Hematopoietic multipotent progenitor cell (in vitro differentiated cells): ENCODE measurements at regions not wholly inside any gene's neighbourhood (a gene's known extent, or its start where the extent isn't known, plus 50 kb on each side); places are given as distances from the start of the nearest gene placed in this dataset.

Experiments
- DNase-seq, 3 donors: peaks; one replicate each; pipeline ENCODE4 v3.0.0-alpha.2; 2011 to 2015; ENCODE audit warnings: low read depth in 2 of 3, low spot score in 2 of 3

DNA sequence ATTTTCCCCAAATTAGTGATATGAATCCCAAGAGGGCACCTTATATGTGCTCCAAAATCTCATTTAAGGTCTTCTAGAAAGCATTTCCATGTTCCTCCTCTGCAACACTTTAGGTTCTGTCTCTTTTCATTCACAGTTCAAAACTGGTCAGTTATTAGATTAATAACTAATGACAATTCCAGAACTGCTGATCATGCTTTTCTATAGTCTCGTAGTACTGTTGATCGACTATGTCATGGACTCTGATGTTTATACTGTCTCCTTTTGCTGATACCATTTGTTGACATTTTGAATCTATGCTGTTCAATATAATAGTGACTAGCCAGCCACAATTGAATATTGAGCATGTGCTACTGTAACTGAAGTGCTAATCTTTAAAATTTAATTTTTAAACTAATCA is 728.3 kb downstream of the LRFN5 start:
- no peak for DNase-seq

- no peak for DNase-seq
Observed at GRCh38 chr14:42323426-42323825, 716.8 kb downstream of the LRFN5 start.

- no peak for DNase-seq
Observed at GRCh38 chr14:42322531-42323284, 716.0 kb downstream of the LRFN5 start.

GRCh38 chr14:42319996-42320395 is 713.3 kb downstream of the LRFN5 start:
- no peak for DNase-seq

- no peak for DNase-seq
Observed at GRCh38 chr14:42316693-42317092, 710.0 kb downstream of the LRFN5 start.

DNA sequence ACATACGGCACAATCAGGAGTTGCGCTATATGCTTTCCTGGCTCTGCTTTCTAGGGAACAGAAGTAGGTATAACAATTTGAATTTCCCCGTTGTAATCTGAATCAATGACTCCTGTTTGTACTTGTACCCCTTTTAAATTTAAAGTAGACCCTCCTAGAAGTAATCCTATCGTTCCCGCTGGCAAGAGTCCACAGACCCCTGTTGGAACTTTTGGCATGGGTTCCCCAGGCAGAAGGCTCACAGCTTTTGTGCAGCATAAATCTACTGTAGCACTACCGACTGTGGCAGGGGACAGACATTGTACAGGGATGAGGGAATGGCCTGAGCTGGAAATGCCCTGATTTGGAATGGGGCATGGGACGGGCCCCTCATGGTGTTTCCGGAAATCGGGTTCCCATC is 705.2 kb downstream of the LRFN5 start:
- DNase-seq = no peak

GRCh38 chr14:42307239-42307825 is 700.7 kb downstream of the LRFN5 start:
- DNase-seq = no peak

DNA sequence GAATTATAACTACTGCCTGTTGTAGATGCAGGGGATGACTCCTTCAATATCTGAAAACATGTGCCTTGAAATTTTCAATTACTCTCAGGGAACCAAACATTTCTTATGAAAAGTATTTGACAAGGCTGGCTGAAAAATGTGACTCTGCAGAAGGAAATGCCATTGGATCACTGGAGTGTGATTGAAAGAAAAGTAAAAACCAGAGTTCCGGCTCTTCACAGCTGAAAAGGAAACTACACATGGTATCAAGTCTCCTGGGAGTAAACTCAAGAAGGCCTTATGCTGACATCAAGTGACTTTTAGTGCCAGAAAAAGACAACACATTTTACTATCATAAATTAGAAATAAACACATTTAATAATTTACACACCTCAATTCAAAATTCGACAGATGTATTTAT is 693.0 kb downstream of the LRFN5 start:
- DNase-seq = no peak

DNA sequence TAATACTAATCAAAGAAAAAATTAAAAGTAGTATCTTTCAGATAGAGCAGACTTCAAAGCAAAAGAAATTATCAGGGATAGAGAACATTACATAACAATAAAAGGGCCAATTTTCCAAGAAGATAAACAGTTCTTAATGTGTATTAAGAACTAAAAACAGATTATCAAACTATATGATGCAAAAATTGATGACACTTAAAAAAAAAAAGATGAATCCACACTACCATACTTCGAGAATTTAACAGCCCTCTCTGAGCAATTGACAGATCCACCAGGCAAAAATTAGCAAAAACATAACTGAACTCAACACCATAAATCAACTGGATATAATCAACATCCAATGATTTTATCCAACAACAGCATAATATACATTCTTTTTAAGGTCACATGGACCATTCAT is 686.5 kb downstream of the LRFN5 start:
- DNase-seq = no peak

- no peak for DNase-seq
Observed at GRCh38 chr14:42277840-42278239, 671.2 kb downstream of the LRFN5 start.

DNA sequence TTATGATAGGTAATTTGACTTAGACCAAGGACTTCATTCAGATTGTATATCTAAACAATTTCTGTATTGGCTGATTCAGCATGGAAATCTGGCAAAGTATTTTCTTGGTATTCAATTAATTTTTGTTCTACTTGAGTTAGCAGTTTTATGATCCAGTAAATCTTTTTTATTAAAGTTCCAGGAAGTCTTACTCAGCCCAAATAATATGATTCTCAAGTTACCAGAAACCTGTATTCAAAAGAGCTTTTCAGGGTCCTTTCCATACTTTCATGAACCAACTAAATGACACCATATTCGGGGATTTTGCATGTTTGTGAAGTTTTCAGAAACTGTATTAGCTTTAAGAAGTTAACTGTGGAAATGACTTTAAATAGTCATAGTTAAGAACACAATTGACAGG is 662.6 kb downstream of the LRFN5 start:
- no peak for DNase-seq

GRCh38 chr14:42248131-42248530 is 641.5 kb downstream of the LRFN5 start:
- no peak for DNase-seq

DNA sequence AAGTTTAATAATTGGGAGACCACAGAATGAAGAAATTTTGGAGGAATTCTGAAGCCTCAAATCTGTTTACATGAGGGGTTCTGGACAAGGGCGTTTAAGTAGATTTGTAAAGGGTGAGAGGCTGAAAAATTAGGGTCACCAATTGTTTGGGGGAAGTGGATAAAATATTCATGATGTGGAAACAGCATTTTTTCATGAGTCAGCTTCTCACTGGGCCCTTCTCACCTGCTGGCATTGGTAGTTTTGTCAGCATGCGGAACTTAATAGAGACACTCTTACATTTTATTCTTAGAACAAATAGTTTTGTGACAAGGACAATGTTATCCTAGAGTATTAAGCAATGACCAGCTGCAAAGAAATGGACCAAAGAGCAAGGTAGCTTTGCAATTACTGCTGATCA is 634.4 kb downstream of the LRFN5 start:
- DNase-seq = no peak

DNA sequence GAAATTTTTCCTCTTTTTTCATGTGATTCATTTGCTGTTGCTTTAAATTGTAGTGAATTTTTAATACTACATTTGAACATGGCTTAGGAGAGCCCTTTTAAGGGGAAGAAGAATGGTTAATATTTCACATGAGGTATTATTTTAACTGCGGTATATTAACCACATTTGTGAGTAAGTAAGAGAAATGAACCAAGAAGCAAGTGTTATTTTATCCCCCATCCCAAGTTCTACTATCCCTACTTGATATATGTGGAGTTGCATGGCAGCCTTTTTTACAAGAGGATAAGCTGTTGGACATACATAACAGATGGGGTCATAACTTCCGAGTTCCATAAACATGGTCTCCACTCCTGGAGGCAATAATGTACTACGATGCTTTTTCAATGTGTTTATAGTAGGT is 623.3 kb downstream of the LRFN5 start:
- DNase-seq = no peak

DNA sequence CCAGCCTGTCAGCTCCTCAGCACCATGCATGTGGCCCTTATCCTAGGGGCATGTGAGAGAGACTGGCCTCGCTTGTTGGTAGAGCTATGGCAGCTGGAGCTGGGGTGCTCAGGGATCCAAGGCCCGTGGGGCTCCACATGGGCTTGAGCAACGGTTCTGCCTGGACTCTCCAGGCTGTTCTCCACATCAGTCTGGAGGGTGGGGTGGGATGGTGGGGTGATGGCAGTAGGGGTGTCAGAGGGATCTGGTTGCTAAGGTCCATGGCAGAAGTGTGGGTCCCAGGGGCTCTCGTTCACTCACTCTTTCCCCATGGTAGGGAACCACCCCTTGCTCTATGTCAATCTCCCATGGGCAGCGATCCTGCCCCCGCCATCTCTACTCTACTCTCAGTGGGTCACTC is 622.6 kb downstream of the LRFN5 start:
- no peak for DNase-seq

- no peak for DNase-seq
Observed at GRCh38 chr14:42228611-42229010, 621.9 kb downstream of the LRFN5 start.

DNA sequence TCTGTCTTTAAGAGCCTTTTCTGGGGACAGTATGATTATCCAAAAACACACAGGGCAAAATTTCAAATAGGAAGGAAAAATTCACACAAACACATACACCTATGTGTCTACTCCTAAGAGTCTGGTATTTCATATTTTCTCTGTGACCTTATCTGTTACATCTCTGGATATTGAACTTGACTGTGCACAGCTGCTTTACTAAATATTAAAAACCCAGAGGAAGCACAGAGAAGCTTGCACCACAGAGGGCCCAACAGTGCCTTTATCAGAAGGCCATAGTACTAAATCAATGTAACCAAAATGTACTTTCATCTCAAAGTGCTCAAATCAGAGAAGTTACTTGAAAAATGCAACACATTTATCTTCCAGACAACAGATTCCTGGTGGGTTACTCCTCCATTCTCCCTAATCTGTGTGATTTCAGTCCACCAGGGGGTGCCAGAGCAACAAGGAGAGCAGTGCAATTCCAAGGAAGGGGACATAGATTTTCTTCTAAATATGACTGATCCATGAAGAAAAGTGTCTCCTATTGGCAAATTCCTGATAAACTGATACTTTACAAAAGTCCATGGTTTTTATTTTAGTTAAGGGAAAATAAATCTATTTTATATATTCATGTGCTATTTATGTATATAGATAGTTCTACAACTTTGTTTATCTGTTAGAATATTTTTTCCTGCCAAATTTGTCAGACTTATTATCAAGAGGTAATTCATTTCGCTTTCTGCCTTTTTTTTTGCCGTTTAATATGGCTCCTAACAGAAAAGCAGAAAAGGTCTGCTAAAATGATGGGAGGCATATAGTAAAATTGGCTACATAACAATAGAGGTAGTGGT is 617.6 kb downstream of the LRFN5 start:
- DNase-seq = peak in 2 of 3 donors; percentile 25 to 61

DNA sequence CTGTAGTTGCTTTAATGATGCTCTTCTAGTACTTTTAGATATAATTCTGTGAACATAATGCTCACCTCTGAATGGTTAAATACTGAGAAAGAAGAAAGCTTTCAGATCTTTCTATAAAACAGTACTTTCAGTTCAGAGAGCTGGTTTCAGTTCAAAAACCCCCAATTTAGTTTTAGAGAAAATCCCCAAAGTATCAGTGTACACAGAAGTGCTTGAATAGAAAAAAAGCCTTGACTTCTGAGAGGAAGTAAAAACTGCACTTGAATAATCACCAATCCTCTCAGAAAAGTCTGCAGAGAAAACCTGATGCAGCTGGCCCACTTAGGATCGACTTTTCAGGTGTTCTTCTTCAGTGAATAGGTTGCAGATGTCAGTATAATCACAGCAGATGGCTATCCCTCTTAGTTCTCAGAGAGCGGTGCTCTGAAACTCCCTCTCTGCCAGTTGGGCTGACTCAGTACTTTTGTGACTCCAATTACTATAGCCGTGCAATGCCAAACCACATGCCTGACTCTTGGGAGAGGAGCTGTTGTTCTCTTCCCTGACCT is 616.3 kb downstream of the LRFN5 start:
- DNase-seq = no peak

DNA sequence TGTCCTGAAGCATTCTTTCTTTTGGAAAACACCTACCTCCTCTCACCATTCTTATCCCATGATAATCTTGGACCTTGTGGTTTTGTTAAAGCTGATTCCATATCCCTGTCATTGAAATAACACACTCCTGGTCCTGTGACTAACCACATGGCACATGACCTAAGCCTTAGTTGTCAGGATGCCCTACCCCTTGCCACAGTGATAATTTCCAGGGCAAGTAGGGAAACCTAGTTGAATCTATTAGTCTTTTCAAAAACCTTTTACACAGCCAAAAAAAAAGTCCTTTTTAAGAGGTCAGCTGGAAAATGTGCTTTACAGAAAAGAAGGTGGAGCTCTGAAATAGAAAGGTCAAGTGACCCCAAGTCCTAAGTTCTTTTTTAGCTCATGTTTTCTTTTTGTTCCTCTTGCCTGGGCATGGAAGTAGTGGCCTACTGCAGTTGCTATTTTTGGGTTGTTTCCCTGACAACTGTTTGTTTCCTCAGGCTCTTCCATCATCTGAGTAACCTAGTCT is 608.4 kb downstream of the LRFN5 start:
- DNase-seq = no peak

GRCh38 chr14:42200957-42201356 is 594.3 kb downstream of the LRFN5 start:
- no peak for DNase-seq

DNA sequence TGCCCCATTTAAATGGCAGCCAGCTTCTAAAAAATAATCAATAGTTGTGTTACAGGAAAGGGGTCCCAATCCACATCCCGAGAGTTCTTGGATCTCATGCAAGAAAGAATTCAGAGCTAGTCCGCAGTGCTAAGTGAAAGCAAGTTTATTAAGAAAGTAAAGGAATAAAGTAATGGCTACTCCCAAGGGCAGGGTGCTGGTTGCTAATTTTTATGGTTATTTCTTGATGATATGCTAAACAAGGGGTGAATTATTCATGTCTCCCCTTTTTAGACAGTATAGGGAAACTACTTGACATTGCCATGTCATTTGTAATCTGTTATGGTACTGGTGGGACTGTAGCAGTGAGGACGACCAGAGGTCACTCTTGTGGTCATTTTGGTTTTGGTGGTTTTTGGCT is 591.3 kb downstream of the LRFN5 start:
- no peak for DNase-seq
